Adipocyte (in vitro differentiated cells): ENCODE measurements at regions not wholly inside any gene's neighbourhood (a gene's known extent, or its start where the extent isn't known, plus 50 kb on each side); places are given as distances from the start of the nearest gene placed in this dataset.
"Not testable (repeated sequence)": the region's sequence is repeated elsewhere in the genome, so short reads cannot be mapped to it uniquely, and the experiment has no call there.

ENCODE experiments used
- DNase-seq: peaks from one replicate; pipeline ENCODE4 v3.0.0-alpha.2; 2015; ENCODE audit warnings: low read depth
- H3K27me3 ChIP-seq: replicated peaks from 2 replicates; pipeline ENCODE4 v1.7.0; 2013; ENCODE audit warnings: mild to moderate bottlenecking, low read length, moderate library complexity; ENCODE audit not compliant: control insufficient read depth, insufficient read depth
- H3K36me3 ChIP-seq: 2 replicates; pipeline ENCODE4 v1.7.0; 2013; ENCODE audit warnings: low read length, mild to moderate bottlenecking, moderate library complexity; ENCODE audit not compliant: control insufficient read depth, insufficient read depth, severe bottlenecking
- H3K4me1 ChIP-seq: 2 replicates; pipeline ENCODE4 v1.7.0; 2013; ENCODE audit warnings: mild to moderate bottlenecking, low read length, moderate library complexity; ENCODE audit not compliant: control insufficient read depth, insufficient read depth
- H3K4me3 ChIP-seq: 2 replicates; pipeline ENCODE4 v1.7.0; 2013; ENCODE audit warnings: mild to moderate bottlenecking, low read length, moderate library complexity
- H3K9ac ChIP-seq: 2 replicates; pipeline ENCODE4 v1.7.0; 2013; ENCODE audit warnings: mild to moderate bottlenecking, low read length, moderate library complexity
- H3K9me3 ChIP-seq: 2 replicates; pipeline ENCODE4 v1.7.0; 2013; ENCODE audit warnings: mild to moderate bottlenecking, low read length, moderate library complexity; ENCODE audit not compliant: control insufficient read depth

- Histone ChIP-seq H3K9ac (no peak overlapping the region), H3K9me3 (no peaks in the 10 kb centered on the region), H3K27me3 (no peaks in the 10 kb centered on the region), H3K4me3 (no peak overlapping the region), H3K36me3 (no peaks in the 10 kb centered on the region), H3K4me1 (no peaks in the 10 kb centered on the region)
- no peak for DNase-seq
Measured at GRCh38 chr9:71273613-71274012, 152.2 kb upstream of the TRPM3 start.

GRCh38 chr9:71271602-71272001 lies 150.2 kb upstream of the TRPM3 start:
- Histone ChIP-seq H3K9me3 (no peaks in the 10 kb centered on the region), H3K9ac (no peak overlapping the region), H3K4me1 (no peaks in the 10 kb centered on the region), H3K27me3 (no peaks in the 10 kb centered on the region), H3K36me3 (no peaks in the 10 kb centered on the region), H3K4me3 (no peak overlapping the region)
- no peak for DNase-seq

GRCh38 chr9:71270554-71270953 lies 149.1 kb upstream of the TRPM3 start:
- Histone ChIP-seq H3K36me3 (no peaks in the 10 kb centered on the region), H3K4me1 (no peaks in the 10 kb centered on the region), H3K4me3 (no peak overlapping the region), H3K9me3 (no peaks in the 10 kb centered on the region), H3K9ac (no peak overlapping the region), H3K27me3 (no peaks in the 10 kb centered on the region)
- no peak for DNase-seq

GRCh38 chr9:71269859-71270258 lies 148.4 kb upstream of the TRPM3 start:
- Histone ChIP-seq H3K9ac (no peak overlapping the region), H3K9me3 (no peaks in the 10 kb centered on the region), H3K27me3 (no peaks in the 10 kb centered on the region), H3K4me3 (no peak overlapping the region), H3K4me1 (no peaks in the 10 kb centered on the region), H3K36me3 (no peaks in the 10 kb centered on the region)
- no peak for DNase-seq

GRCh38 chr9:71268871-71269635 lies 147.6 kb upstream of the TRPM3 start:
- no peaks in the 10 kb centered on the region for H3K36me3 ChIP-seq
- H3K4me1 ChIP-seq = no peaks in the 10 kb centered on the region
- H3K9ac ChIP-seq = no peak overlapping the region
- DNase-seq = no peak
- no peak overlapping the region for H3K4me3 ChIP-seq
- no peaks in the 10 kb centered on the region for H3K9me3 ChIP-seq
- no peaks in the 10 kb centered on the region for H3K27me3 ChIP-seq

GRCh38 chr9:71263451-71263850 lies 142.0 kb upstream of the TRPM3 start:
- no peak overlapping the region for H3K4me3 ChIP-seq
- peaks cover 17% of the 10 kb centered on the region for H3K9me3 ChIP-seq
- no peaks in the 10 kb centered on the region for H3K4me1 ChIP-seq
- no peak for DNase-seq
- H3K36me3 ChIP-seq = no peaks in the 10 kb centered on the region
- H3K27me3 ChIP-seq = no peaks in the 10 kb centered on the region
- H3K9ac ChIP-seq = no peak overlapping the region

- H3K4me1 ChIP-seq, H3K27me3 ChIP-seq, H3K4me3 ChIP-seq, H3K36me3 ChIP-seq, H3K9ac ChIP-seq, DNase-seq: not testable (repeated sequence)
- H3K9me3 ChIP-seq = peaks cover 17% of the 10 kb centered on the region
Measured at GRCh38 chr9:71260419-71260818, 139.0 kb upstream of the TRPM3 start.

- Histone ChIP-seq H3K27me3 (no peaks in the 10 kb centered on the region), H3K9ac (no peak overlapping the region), H3K9me3 (no peaks in the 10 kb centered on the region), H3K4me1 (peaks cover 11% of the 10 kb centered on the region), H3K36me3 (no peaks in the 10 kb centered on the region), H3K4me3 (no peak overlapping the region)
- no peak for DNase-seq
Measured at GRCh38 chr9:71254592-71255277, 133.3 kb upstream of the TRPM3 start.

GRCh38 chr9:71253011-71253410 lies 131.6 kb upstream of the TRPM3 start:
- H3K4me3 ChIP-seq = no peak overlapping the region
- peaks cover 15% of the 10 kb centered on the region for H3K4me1 ChIP-seq
- H3K36me3 ChIP-seq = no peaks in the 10 kb centered on the region
- no peaks in the 10 kb centered on the region for H3K27me3 ChIP-seq
- H3K9ac ChIP-seq = no peak overlapping the region
- H3K9me3 ChIP-seq = no peaks in the 10 kb centered on the region
- DNase-seq = no peak

- no peaks in the 10 kb centered on the region for H3K27me3 ChIP-seq
- no peaks in the 10 kb centered on the region for H3K36me3 ChIP-seq
- no peak overlapping the region for H3K4me3 ChIP-seq
- H3K9me3 ChIP-seq = no peaks in the 10 kb centered on the region
- DNase-seq = no peak
- no peak overlapping the region for H3K9ac ChIP-seq
- H3K4me1 ChIP-seq = peaks cover 18% of the 10 kb centered on the region
Measured at GRCh38 chr9:71250581-71250980, 129.2 kb upstream of the TRPM3 start.

- DNase-seq = peak; percentile 89
- H3K9ac ChIP-seq = peak overlapping the region; percentile 49
- H3K36me3 ChIP-seq = no peaks in the 10 kb centered on the region
- peaks cover 18% of the 10 kb centered on the region for H3K4me1 ChIP-seq
- H3K9me3 ChIP-seq = no peaks in the 10 kb centered on the region
- no peaks in the 10 kb centered on the region for H3K27me3 ChIP-seq
- peak overlapping the region; percentile 46 for H3K4me3 ChIP-seq
Measured at GRCh38 chr9:71249729-71250317, 128.4 kb upstream of the TRPM3 start.
